ENCODE measurements at regions not wholly inside any gene's neighbourhood (a gene's known extent, or its start where the extent isn't known, plus 50 kb on each side); places are given as distances from the start of the nearest gene placed in this dataset.

DNA sequence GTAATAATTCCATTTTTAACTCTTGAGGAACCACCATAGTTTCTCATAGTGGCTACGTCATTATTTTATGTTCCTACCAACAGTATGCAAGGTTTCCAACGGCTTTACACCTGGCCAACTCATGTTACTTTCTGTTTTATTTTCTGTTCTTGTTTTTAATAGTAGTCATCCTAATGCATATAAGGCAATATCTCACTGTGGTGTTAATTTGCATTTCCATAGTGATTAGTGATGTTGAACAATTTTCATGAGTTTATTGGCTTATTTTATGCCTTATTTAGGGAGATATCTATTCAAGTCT is 465.5 kb upstream of the KLF6 start:
- FAIRE-seq = no peak
- H3K4me1 ChIP-seq (ENCODE audit: control insufficient read depth, extremely low read depth, insufficient read depth, low read length) = peaks cover 16% of the 10 kb centered on the region
- H3K4me3 ChIP-seq (replicated peaks in 1 of 3; ENCODE audit: insufficient read depth in 1 of 3, low read depth in 1 of 3, low read length in 3 of 3) = no peak overlapping the region
- no peaks in the 10 kb centered on the region for H3K36me3 ChIP-seq (ENCODE audit: control insufficient read depth in 2 of 2, extremely low read depth in 1 of 2, insufficient read depth in 2 of 2, low read length in 2 of 2)
- H3K9ac ChIP-seq (replicated peaks; ENCODE audit: extremely low read depth, insufficient read depth, low read length) = no peak overlapping the region
- POLR2A ChIA-PET = no interaction called here
- H3K9me3 ChIP-seq (replicated peaks; ENCODE audit: control insufficient read depth, insufficient read depth, low read length) = no peaks in the 10 kb centered on the region
- no peaks in the 10 kb centered on the region for H3K27me3 ChIP-seq (ENCODE audit: control insufficient read depth in 2 of 2, insufficient read depth in 2 of 2, low read length in 2 of 2)
- intact Hi-C loops (cut with micrococcal nuclease) (no loop called here), dilution Hi-C loops (cut with MboI; ENCODE audit: extremely low pct_ligation_motif_present, low sequenced_read_pairs) (no loop called here)
- H4K20me1 ChIP-seq (replicated peaks; ENCODE audit: control insufficient read depth, extremely low read depth, insufficient read depth, low read length) = no peaks in the 10 kb centered on the region
- H3K4me2 ChIP-seq (ENCODE audit: insufficient read depth, low read length) = no peak overlapping the region
- H3K27ac ChIP-seq (ENCODE audit: insufficient read depth, low read depth, low read length) = no peak overlapping the region
- no peaks in the 10 kb centered on the region for H3K79me2 ChIP-seq (ENCODE audit: control insufficient read depth, insufficient read depth, low read length)
- CTCF ChIA-PET = interaction anchor here (1.9 kb wide), 1 partner anchor 10 kb away, joined by 5 read pairs; no protein-coding TSS in a partner anchor
- no peak overlapping the region for H2AFZ ChIP-seq (ENCODE audit: low read depth, low read length)
- TF ChIP-seq, protein P1, sequence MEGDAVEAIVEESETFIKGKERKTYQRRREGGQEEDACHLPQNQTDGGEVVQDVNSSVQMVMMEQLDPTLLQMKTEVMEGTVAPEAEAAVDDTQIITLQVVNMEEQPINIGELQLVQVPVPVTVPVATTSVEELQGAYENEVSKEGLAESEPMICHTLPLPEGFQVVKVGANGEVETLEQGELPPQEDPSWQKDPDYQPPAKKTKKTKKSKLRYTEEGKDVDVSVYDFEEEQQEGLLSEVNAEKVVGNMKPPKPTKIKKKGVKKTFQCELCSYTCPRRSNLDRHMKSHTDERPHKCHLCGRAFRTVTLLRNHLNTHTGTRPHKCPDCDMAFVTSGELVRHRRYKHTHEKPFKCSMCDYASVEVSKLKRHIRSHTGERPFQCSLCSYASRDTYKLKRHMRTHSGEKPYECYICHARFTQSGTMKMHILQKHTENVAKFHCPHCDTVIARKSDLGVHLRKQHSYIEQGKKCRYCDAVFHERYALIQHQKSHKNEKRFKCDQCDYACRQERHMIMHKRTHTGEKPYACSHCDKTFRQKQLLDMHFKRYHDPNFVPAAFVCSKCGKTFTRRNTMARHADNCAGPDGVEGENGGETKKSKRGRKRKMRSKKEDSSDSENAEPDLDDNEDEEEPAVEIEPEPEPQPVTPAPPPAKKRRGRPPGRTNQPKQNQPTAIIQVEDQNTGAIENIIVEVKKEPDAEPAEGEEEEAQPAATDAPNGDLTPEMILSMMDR (IDR thresholded peaks at IDR 0.05; ENCODE audit: extremely low read depth in 1 of 2, insufficient read depth in 1 of 2, low read depth in 1 of 2, low read length in 2 of 2) = no peak
- TF ChIP-seq GATA2 (IDR thresholded peaks at IDR 0.05; ENCODE audit: insufficient read depth, insufficient read length, low read depth, low read length) (no peak), POLR2AphosphoS5 (IDR thresholded peaks at IDR 0.05; ENCODE audit: insufficient read depth, low read depth, low read length) (no peak), JUN (IDR thresholded peaks at IDR 0.05; ENCODE audit: borderline replicate concordance, insufficient read depth, insufficient read length, low read depth) (no peak), FOS (IDR thresholded peaks at IDR 0.05; ENCODE audit: borderline replicate concordance, insufficient read depth, low read length) (no peak), POLR2A (IDR thresholded peaks at IDR 0.05; ENCODE audit: low read depth, low read length) (no peak), MYC (IDR thresholded peaks at IDR 0.05; ENCODE audit: low read depth, low read length) (no peak), EZH2 (IDR thresholded peaks at IDR 0.05; ENCODE audit: borderline replicate concordance, low read depth, low read length, severe bottlenecking) (no peak)
- TF ChIP-seq, protein P2, sequence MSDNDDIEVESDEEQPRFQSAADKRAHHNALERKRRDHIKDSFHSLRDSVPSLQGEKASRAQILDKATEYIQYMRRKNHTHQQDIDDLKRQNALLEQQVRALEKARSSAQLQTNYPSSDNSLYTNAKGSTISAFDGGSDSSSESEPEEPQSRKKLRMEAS (IDR thresholded peaks at IDR 0.05; ENCODE audit: insufficient read depth, insufficient read length) = no peak
- no TSS peak for BruUV-seq (replicated peaks)
- DNase-seq (ENCODE audit: low read depth, low spot score) = no peak
- no peaks in the 10 kb centered on the region for H3K9me1 ChIP-seq (replicated peaks; ENCODE audit: control insufficient read depth, extremely low read depth, insufficient read depth, low read length)
